ENCODE measurements at regions not wholly inside any gene's neighbourhood (a gene's known extent, or its start where the extent isn't known, plus 50 kb on each side); places are given as distances from the start of the nearest gene placed in this dataset.

DNA sequence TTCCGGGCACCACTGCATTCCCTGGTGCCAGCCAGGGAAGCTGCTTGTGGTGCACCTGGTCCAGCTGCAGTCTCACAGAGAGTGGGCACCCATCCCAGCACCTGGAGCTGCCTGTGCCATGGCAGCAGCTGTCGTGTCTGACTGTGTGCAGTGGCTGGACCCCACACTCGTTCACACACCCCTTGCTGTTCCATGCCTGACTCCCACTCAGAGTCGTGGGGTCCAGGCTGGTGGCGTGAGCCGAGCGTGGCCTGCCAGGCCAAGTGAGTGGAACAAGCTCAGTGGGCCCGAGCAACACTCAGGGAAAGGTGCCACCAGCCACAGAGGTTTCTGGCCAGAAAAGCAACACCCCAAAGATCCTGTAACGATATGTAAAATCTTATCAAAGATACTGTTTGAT, 97.2 kb upstream of the KCNK1 start:
- H3K4me3 ChIP-seq (replicated peaks; ENCODE audit: insufficient read depth, low read length) = no peak overlapping the region
- TF ChIP-seq REST (IDR thresholded peaks at IDR 0.05; ENCODE audit: insufficient replicate concordance, low read depth) (no peak), SPI1 (IDR thresholded peaks at IDR 0.05; ENCODE audit: borderline replicate concordance, low read depth) (no peak), GABPA (IDR thresholded peaks at IDR 0.05; ENCODE audit: low read depth) (no peak)
- no peak overlapping the region for H3K27ac ChIP-seq (replicated peaks)
- DNase-seq (ENCODE audit: low read depth in 1 of 2, low spot score in 1 of 2) = no peak
- no peaks in the 10 kb centered on the region for H3K27me3 ChIP-seq (ENCODE audit: insufficient read depth, poor library complexity, severe bottlenecking)

GRCh38 chr1:233518344-233518743, 95.6 kb upstream of the KCNK1 start:
- H3K27me3 ChIP-seq (ENCODE audit: insufficient read depth, poor library complexity, severe bottlenecking) = no peaks in the 10 kb centered on the region
- no peak overlapping the region for H3K4me3 ChIP-seq (replicated peaks; ENCODE audit: insufficient read depth, low read length)
- H3K27ac ChIP-seq (replicated peaks) = no peak overlapping the region
- peak; percentile 20 to 58 for DNase-seq (ENCODE audit: low read depth in 1 of 2, low spot score in 1 of 2)
- TF ChIP-seq REST (IDR thresholded peaks at IDR 0.05; ENCODE audit: insufficient replicate concordance, low read depth) (no peak), SPI1 (IDR thresholded peaks at IDR 0.05; ENCODE audit: borderline replicate concordance, low read depth) (peak; percentile 61; the same call in 1 of the 2 replicates), CTCF (IDR thresholded peaks at IDR 0.05; ENCODE audit: insufficient read depth, low read length) (peak; percentile 3), POLR2AphosphoS5 (IDR thresholded peaks at IDR 0.05; ENCODE audit: low read depth) (no peak), GABPA (IDR thresholded peaks at IDR 0.05; ENCODE audit: low read depth) (peak; percentile 88)

DNA sequence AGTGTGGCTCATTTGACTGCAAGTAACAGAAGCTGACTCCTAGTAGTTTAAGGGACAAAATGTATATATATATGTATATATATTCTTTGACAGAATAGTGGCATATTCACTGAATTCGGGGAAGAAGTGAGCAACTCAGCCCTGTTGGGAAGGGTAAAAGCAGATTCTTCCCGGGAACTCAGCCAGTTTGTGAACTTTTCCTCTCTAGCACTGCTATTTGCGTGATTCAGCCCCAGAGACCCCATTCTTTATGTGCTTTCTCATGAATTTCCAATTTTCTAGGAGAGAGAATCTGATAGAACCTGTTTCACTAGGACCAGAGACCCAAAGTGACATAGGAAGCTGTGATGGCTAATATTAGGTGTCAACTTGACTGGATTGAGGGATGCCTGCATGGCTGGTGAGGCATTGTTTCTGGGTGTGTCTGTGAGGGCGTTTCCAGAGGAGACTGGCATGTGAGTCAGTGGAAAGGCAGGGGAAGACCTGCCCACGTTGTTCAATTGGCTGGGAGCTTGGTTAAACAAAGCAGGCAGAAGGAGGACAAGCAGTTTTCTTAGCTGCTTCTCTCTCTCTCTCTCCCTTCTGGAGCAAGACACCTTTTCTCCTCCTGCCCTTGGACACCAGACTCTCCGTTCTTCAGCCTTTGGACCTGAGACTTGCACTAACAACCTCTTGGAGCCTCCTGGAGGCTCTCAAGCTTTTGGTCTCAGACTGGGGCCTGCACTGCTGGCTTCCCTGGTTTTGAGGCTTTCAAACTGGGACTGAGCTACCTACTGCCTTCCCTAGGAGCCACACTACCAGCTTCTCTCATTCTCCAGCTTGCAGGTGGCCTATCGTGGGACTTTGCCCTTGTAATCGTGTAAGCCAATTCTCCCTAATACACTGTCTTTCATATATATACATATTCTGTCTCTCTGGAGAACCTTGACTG, 93.4 kb upstream of the KCNK1 start:
- no peak for DNase-seq (ENCODE audit: low read depth in 1 of 2, low spot score in 1 of 2)
- Histone ChIP-seq H3K27me3 (ENCODE audit: insufficient read depth, poor library complexity, severe bottlenecking) (peaks cover 2% of the 10 kb centered on the region), H3K27ac (replicated peaks) (no peak overlapping the region), H3K4me3 (replicated peaks; ENCODE audit: insufficient read depth, low read length) (no peak overlapping the region)
- TF ChIP-seq POLR2AphosphoS5 (IDR thresholded peaks at IDR 0.05; ENCODE audit: low read depth) (no peak), GABPA (IDR thresholded peaks at IDR 0.05; ENCODE audit: low read depth) (no peak), REST (IDR thresholded peaks at IDR 0.05; ENCODE audit: insufficient replicate concordance, low read depth) (no peak), CTCF (IDR thresholded peaks at IDR 0.05; ENCODE audit: insufficient read depth, low read length) (no peak)
